ENCODE measurements at regions not wholly inside any gene's neighbourhood (a gene's known extent, or its start where the extent isn't known, plus 50 kb on each side); places are given as distances from the start of the nearest gene placed in this dataset.

DNA sequence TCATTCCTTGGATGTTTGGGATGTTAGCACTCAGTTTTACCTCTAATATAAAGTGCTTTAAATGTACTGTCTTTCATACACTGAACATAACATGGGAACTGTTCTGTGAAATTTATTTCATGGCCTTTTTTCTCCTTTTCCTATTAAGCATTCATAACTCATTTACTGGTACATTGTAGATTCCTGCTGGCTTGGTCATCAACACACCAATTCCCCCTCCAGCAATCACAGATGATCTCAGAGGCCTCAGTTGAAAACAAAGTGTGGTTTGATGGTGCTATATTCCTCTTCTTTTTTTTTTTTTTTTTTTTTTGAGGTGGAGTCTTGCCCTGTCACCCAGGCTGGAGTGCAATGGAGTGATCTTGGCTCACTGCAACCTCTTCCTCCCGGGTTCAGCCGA lies 61.9 kb upstream of the FAM47B start:
- intact Hi-C loops (cut with DNase I) = no loop called here
- DNase-seq (no peak), FAIRE-seq (no peak)
- H3K4me1 ChIP-seq (ENCODE audit: control insufficient read depth in 2 of 3, insufficient read depth in 2 of 3, low read depth in 1 of 3, low read length in 3 of 3) = no peaks in the 10 kb centered on the region
- no peak overlapping the region for H3K27ac ChIP-seq (ENCODE audit: low read depth in 2 of 2, low read length in 2 of 2)
- no peak overlapping the region for H3K9ac ChIP-seq (ENCODE audit: low read length in 3 of 3)
- no peak for TF ChIP-seq CTCF (IDR thresholded peaks at IDR 0.05; ENCODE audit: borderline replicate concordance, extremely low read depth, insufficient read depth)
- no peaks in the 10 kb centered on the region for H3K36me3 ChIP-seq (ENCODE audit: control insufficient read depth in 2 of 3, insufficient read depth in 3 of 3, low read length in 3 of 3)
- H3K9me3 ChIP-seq (ENCODE audit: control insufficient read depth in 2 of 3, insufficient read depth in 1 of 3, low read length in 3 of 3) = no peaks in the 10 kb centered on the region
- H3K4me3 ChIP-seq (ENCODE audit: low read length in 3 of 3) = no peak overlapping the region
- no peaks in the 10 kb centered on the region for H3K27me3 ChIP-seq (ENCODE audit: control insufficient read depth, insufficient read depth, low read length)

- no peak overlapping the region for H3K27ac ChIP-seq (ENCODE audit: low read depth in 2 of 2, low read length in 2 of 2)
- intact Hi-C loops (cut with DNase I) = no loop called here
- no peak overlapping the region for H3K4me3 ChIP-seq (ENCODE audit: low read length in 3 of 3)
- no peak overlapping the region for H3K9ac ChIP-seq (ENCODE audit: low read length in 3 of 3)
- DNase-seq = no peak
- no peaks in the 10 kb centered on the region for H3K9me3 ChIP-seq (ENCODE audit: control insufficient read depth in 2 of 3, insufficient read depth in 1 of 3, low read length in 3 of 3)
- FAIRE-seq = no peak
- no peak for TF ChIP-seq CTCF (IDR thresholded peaks at IDR 0.05; ENCODE audit: borderline replicate concordance, extremely low read depth, insufficient read depth)
- no peaks in the 10 kb centered on the region for H3K27me3 ChIP-seq (ENCODE audit: control insufficient read depth, insufficient read depth, low read length)
- no peaks in the 10 kb centered on the region for H3K36me3 ChIP-seq (ENCODE audit: control insufficient read depth in 2 of 3, insufficient read depth in 3 of 3, low read length in 3 of 3)
- no peaks in the 10 kb centered on the region for H3K4me1 ChIP-seq (ENCODE audit: control insufficient read depth in 2 of 3, insufficient read depth in 2 of 3, low read depth in 1 of 3, low read length in 3 of 3)
Measured at GRCh38 chrX:34881671-34882070, 60.9 kb upstream of the FAM47B start.

GRCh38 chrX:34884817-34885216 lies 57.8 kb upstream of the FAM47B start:
- Histone ChIP-seq H3K9me3 (ENCODE audit: control insufficient read depth in 2 of 3, insufficient read depth in 1 of 3, low read length in 3 of 3) (no peaks in the 10 kb centered on the region), H3K9ac (ENCODE audit: low read length in 3 of 3) (no peak overlapping the region), H3K27me3 (ENCODE audit: control insufficient read depth, insufficient read depth, low read length) (no peaks in the 10 kb centered on the region), H3K4me1 (ENCODE audit: control insufficient read depth in 2 of 3, insufficient read depth in 2 of 3, low read depth in 1 of 3, low read length in 3 of 3) (no peaks in the 10 kb centered on the region), H3K36me3 (ENCODE audit: control insufficient read depth in 2 of 3, insufficient read depth in 3 of 3, low read length in 3 of 3) (no peaks in the 10 kb centered on the region), H3K4me3 (ENCODE audit: low read length in 3 of 3) (no peak overlapping the region), H3K27ac (ENCODE audit: low read depth in 2 of 2, low read length in 2 of 2) (no peak overlapping the region)
- no peak for TF ChIP-seq CTCF (IDR thresholded peaks at IDR 0.05; ENCODE audit: borderline replicate concordance, extremely low read depth, insufficient read depth)
- no peak for DNase-seq
- intact Hi-C loops (cut with DNase I) = no loop called here
- no peak for FAIRE-seq

GRCh38 chrX:34886011-34886410 lies 56.6 kb upstream of the FAM47B start:
- no peak overlapping the region for H3K4me3 ChIP-seq (ENCODE audit: low read length in 3 of 3)
- no peaks in the 10 kb centered on the region for H3K36me3 ChIP-seq (ENCODE audit: control insufficient read depth in 2 of 3, insufficient read depth in 3 of 3, low read length in 3 of 3)
- H3K27me3 ChIP-seq (ENCODE audit: control insufficient read depth, insufficient read depth, low read length) = no peaks in the 10 kb centered on the region
- H3K9me3 ChIP-seq (ENCODE audit: control insufficient read depth in 2 of 3, insufficient read depth in 1 of 3, low read length in 3 of 3) = no peaks in the 10 kb centered on the region
- no peak for TF ChIP-seq CTCF (IDR thresholded peaks at IDR 0.05; ENCODE audit: borderline replicate concordance, extremely low read depth, insufficient read depth)
- no peaks in the 10 kb centered on the region for H3K4me1 ChIP-seq (ENCODE audit: control insufficient read depth in 2 of 3, insufficient read depth in 2 of 3, low read depth in 1 of 3, low read length in 3 of 3)
- H3K27ac ChIP-seq (ENCODE audit: low read depth in 2 of 2, low read length in 2 of 2) = no peak overlapping the region
- FAIRE-seq = no peak
- intact Hi-C loops (cut with DNase I) = no loop called here
- no peak for DNase-seq
- H3K9ac ChIP-seq (ENCODE audit: low read length in 3 of 3) = no peak overlapping the region

Data from kidney (tissue), 13 donors.